Hypothalamus (tissue), 51 donors: ENCODE measurements at regions not wholly inside any gene's neighbourhood (a gene's known extent, or its start where the extent isn't known, plus 50 kb on each side); places are given as distances from the start of the nearest gene placed in this dataset.
A peak's percentile ranks its signal among the peaks of the same experiment; 100 is the strongest.
"Not testable (repeated sequence)": the region's sequence is repeated elsewhere in the genome, so short reads cannot be mapped to it uniquely, and the experiment has no call there.

ENCODE experiments used
- DNase-seq, 51 donors: peaks; one replicate each; lab custom pipeline; 2025; lab: John Stamatoyannopoulos, UW

DNA sequence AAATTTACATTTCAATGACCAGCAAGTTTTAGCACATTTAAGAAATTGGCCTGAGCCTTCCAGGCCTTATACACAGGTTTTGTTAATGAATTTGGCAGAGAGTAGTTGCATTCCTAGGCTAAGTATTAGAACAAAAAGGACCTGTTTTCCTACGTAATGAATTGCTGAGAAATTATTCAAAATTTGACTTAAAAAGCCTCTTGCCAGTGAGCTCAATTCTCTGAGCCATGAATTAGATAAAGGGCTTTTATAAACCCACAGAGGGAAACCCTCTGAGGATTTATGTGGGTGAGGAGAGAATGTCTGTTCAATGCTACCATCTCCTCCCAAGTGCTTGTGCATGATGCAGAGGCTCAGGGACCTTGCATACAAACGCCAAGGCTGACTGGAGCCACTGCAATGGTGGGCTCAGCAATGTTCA lies 94.5 kb upstream of the PELI2 start:
- peak in 3 of 51 donors; percentile 3 to 17 (median 7) for DNase-seq

DNA sequence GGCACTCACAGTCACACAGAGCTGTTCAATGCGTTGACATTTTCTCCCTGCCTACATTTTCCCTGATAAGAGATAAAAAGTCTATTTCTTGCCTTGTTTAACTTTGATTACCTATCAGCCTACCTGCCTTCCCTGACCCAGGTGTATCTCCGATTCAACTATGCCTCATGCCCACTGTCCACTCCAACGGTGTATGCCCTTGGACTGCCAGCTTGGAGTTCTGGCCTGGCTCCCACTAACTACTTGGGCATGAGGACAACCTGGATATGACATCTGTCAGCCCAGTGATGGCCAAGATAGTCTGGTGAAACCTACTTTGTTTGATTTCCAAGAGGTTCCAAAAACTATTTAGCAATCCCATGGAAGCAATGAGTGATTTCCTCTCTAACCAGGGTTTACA lies 93.0 kb upstream of the PELI2 start:
- DNase-seq: no peak

DNA sequence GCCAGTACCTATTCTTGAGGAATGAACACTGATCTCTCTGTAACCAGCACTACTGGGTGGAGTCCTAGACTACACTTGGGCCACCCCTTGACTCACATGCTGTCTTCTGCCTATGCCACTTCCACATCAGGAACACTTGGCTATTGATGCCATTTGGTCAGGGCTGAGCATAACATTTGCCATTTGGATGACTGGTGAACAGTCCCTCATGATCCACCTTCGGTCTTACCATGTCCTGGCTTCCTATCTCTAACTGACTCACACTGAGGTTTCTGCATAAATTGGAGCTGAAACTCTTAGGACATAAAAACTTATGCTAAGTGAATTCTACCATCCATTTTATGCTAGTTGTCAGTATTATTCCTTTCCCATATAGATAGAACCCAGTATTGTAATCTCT lies 91.7 kb upstream of the PELI2 start:
- no peak for DNase-seq

DNA sequence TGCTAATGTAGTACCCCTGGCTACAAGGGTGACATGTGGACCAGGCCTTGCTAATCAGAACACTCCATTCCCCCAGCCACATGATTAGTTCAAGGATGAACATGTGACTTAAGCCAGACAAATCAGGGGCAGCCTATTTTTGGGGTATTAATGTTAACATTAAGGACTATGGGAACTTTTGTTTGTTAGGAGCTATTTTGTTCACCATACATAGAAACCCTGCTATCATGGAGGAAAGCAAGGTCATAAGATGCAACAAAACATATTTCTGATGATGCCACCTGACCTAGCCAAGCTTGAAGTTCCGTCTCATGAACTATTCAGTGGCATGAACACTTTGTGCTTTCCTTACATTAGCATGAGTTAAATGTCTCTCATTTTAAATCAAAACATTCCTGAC lies 90.8 kb upstream of the PELI2 start:
- DNase-seq: no peak

DNA sequence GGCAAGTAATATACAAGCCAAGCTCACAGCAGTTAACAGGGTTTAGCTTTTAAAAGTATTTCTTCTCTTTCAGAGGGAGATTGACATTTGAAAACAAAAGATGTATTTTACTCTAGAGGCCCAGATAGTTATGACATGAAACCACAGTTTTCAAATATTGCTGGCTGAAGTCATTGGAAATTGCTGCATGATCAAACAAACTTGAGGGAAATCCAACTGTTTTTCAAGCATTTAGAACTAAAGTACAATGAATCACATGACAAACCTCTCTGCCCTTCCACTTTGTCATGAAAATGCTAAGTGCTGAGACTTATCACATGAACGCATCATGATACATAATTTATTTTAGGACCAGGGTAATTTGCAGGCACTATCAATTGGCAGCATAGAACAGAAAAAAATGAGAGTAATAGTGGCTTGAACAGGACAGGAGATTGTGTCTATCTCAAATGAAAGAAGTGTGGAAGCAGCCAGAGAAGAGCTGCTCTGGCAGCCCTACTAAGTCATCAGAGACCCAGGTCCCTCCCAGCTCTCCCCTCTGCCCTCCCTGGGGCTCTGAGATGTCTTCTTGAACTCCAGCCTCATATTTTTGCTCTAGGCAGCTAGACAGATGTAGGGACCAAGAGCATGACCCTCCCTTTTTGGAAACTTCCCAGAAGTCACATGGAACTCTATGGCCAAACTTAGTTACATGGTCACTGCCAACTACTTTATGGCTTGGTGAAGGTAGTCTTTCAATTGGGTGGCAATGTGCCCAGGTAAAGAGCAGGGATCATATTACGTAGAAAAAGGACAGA lies 90.1 kb upstream of the PELI2 start:
- DNase-seq: no peak

DNA sequence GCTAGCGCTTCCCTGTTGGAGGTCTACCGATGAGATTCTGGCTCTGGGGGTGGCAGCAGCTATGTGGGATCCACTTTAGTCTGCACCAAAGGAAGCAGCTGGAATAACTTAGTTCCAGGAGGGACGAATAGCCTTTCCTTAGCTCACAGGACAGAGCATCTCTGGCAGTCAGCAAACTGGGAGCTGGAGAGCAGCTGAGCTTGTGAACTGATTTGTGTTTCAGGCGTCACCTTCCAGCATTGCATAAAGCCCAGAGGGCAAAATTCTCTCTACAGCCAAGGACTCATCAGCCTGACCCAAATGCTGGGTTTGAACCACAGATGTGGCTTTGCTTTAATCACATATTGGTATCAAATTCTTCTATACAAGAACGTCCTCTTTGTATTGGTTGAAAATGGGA lies 81.9 kb upstream of the PELI2 start:
- no peak for DNase-seq

DNA sequence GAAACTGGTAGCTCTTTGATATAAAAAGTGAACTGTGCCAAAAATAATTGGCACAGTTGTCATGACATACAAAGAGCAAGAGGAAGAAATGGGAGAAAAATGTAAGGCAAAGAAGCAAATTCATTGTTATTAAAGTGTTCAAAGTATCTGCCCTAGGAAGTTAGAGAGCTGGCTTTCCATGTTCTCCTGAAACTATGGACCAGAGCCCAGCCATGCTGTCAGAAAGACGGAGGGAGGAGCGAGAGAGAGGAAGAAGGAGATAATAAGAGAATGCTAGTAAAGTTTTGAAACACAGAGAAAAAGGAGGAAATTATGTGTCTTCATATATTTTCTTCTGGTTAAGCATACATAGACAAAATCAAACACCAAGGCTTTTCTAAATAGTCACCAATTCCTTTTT lies 78.1 kb upstream of the PELI2 start:
- DNase-seq: no peak

DNA sequence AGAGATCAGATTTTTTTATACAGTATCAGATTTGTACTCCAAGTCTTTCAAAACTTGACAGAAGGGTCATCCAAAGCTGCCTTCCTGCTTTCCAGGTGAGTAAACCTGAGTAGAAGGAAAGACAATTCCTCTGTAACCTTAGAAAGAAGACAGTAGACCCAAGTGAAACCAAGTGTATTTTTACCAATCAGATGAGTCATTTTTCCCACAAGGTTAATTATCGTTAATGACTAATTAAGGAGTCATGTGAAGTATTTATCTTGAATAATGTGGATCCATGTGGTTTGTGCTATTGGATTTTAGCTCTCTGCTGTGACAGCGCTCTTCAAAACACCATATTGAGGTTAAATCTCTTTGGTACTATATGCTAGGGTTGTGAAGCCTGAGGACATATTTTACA lies 74.0 kb upstream of the PELI2 start:
- no peak for DNase-seq

DNA sequence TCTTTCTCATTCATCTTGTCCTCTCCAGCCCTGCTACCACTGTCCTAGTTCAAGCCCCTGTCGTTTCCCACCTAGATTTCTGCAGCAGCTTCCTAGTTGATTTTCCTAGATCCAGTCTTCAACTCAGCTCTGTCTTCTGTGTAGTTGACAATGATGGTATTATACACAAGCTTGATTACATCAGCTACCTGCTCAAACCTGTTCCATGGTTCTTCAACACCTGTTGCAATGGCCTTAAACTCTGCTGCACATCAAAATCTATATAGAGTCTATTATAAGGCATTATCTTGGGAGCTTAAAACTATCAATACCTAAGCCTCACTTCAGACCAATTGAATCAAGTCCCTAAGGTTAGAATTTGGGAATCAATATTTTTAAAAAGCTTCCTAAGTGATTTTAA lies 71.7 kb upstream of the PELI2 start:
- no peak for DNase-seq

DNA sequence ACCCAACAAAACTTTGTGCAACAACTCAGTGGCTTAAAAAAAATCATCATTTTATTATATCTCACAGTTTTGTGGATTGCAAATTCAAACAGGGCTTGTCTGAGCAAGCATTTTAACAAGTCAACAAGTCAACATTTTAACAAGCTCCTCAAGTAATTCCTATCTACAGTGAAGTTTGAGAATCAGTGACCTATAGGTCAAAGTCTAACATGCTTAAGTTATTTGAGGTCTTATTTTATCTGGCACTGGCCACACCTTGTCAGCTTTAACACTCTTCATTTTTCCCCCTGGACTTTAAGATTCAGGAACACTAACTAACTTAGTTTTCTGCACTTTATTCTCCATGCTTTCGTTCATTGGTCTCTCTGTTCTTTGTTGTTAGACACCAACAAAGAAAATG lies 71.2 kb upstream of the PELI2 start:
- no peak for DNase-seq

DNA sequence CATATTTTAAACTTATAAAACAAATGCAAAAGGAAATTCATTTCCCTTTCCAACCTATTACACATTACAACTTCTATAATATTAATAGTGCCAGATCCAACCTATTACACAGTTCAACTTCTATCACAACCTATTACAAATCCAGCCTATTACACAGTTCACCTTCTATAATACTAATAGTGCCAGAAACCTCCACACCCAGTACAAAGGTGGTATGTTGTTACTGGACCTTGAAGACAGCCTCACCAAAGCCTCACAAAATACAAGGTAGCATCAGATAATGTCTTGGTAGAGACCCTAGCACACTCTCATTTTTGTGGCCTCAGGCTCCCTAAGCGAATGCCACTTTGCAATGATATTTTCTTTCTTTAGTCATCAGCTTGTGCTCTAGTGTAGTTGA lies 68.7 kb upstream of the PELI2 start:
- DNase-seq: no peak

DNA sequence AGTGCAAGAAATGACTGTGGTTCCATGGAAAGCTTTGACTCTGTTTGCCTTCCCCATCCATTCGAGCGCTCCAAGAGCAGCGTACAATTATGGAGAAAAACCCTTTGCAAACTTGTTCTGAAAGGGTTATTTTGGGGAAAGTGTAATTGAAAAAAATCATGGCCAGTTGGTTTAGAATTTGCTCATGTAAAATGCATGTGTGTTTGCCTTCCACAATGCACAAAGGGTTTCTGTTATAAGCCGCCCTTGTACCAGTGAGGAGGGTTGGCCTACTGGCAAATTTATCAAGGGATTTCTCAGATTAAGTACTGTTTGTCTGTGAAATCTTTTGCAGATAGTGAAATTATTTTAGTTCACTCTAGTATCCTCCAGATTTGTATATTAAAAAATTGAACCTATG lies 62.7 kb upstream of the PELI2 start:
- DNase-seq: peak in 8 of 51 donors; percentile 2 to 81 (median 9)

DNA sequence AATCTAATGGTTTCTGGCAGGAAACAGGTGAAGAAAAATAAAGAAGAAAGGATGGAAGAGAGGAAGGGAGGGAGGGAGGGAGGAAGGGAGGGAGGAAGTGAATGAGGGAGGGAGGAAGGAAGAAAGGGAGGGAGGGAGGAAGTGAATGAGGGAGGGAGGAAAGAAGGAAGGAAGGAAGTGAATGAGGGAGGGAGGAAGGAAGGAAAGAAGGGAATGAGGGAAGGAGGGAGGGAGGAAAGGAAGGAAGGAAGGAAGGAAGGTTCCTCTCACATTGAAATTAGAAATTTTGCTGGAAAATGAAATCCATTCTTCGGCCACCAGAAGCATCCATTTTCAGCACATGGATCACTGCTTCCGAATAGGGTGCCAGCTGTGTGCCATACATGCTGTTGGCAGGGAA lies 62.2 kb upstream of the PELI2 start:
- no peak for DNase-seq

DNA sequence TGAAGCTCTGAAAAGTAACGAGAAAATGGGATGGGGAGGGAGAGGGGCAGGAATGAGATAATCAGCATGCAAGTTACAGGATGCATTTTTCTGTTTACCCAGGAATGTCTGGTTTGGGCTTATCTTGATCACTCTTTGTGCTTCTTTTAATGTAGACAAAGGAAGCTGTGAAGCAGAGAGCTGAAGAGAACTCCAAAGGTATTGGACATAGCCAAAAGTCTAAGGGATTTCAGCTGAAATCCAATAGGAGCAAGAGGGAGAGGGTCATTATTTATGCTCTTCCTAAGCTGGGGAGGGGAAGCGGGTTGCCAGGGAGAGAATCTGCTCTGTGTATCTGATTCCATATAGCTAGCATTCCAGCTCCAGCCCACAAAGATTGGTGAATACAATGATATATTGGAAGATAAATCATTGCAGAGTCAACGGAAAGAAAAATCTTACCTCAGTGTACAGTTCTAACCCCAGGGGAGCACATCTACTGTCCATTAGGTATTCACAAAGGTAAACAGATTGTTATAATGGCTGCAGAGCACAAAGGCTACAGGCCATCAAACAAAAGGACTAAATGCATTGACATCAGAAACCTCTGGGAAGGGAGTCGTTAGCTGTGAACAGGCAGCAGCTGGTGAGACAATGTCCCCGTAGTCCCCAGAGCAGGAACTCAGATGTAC lies 61.0 kb upstream of the PELI2 start:
- DNase-seq: no peak

DNA sequence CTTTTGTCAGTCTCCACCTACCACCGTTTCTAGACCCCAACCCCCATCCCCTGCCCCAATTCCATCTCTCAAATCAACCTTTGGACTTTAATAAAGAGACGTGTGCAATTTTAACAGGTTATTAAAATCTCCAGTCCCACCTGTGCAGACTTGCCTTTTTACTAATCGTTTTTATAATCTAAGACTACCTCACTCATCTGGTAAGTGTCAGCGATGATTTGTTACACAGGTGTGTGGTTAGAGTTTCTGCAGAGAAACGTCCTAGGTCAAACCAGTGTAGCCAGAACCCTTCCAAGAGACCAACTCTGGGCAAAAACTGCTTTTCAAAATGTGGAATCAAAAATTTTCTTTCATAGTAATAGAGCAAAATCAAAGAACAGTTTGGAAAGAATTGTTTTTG lies 60.4 kb upstream of the PELI2 start:
- no peak for DNase-seq

DNA sequence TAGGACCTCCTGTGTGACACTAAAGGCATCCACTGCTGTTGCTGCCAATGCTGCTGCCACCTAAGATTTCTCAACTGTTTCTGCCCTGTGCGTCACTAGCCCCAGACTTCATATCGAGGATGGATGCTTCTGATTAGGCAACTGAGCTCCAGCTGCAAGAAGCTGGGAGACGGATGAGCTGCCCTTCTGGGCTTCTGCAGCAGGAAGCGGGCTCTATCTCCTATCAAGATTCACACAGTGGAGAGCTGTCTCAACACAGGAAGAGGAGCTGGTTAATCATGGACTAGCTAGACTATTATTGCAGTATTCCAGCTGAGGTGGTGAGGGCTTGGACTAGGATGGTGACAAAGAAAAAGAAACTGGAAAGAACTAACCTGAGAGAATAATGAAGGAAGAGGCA lies 59.2 kb upstream of the PELI2 start:
- DNase-seq: no peak

DNA sequence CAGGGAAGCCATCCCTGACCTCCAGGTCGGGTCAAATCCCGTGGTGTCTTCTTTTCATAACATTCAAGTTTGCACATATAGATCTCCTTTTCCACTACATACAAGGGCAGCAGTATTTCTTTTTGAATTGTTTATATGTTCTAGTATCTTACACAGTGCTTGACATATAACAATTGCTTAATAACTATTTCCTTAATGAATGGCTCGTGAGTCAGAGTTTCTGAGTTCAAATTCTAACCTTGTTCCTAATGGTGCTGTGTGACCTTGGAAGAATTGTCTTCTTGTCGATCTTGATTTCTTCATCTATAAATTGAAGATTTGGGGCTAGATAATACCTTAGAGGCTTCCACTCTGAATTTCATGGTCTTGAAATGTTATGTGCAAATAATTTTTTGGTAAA lies 57.2 kb upstream of the PELI2 start:
- no peak for DNase-seq

DNA sequence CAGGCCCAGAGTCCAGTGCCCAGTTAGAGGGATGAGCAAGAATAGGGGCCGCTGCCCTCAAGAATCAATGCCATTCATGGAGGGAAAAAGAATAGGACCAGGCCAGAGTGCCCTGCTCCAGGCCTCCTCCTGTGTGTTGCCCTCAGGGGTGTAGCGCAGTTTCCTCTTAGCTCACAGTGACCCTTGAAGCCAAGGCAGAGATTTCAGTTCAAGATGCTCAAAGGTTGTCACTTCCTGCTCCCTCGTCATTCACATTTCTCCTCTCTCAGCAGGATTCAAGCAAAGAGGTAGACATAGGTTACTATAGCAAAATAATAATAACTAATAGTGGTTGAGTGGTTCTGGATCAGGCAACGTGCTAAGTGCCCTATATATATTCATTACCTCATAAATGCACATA lies 55.1 kb upstream of the PELI2 start:
- no peak for DNase-seq

DNA sequence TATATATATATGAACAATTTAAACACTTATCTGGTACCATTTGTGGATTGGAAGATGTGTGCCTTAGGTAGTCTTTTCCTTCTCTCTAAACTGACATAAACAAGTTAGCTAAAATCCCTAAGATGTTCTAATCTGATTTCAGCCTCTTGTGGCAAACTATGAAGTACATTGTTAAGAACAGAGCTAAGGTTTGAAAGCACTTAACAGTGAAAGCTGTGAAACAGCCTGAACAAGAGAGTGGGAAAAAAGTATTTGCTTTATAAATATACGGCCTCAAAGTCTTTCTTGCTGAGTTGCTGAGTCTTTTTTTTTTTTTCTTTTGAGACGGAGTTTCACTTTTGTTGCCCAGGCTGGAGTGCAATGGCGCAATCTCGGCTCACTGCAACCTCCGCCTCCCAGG lies 53.7 kb upstream of the PELI2 start:
- no peak for DNase-seq

DNA sequence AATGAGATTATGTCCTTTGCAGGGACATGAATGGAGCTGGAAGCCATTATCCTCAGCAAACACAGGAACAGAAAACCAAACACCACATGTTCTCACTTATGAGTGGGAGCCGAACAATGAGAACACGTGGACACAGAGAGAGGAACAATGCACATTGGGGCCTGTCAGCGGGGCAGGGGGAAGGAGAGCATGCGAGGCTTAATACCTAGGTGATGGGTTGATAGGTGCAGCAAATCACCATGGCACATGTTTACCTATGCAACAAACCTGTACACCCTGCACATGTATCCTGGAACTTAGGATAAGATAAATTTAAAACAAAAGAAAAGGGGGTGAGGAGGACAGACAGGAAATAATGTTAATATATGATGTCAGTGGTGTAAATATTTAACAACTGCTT lies 53.0 kb upstream of the PELI2 start:
- DNase-seq: not testable (repeated sequence)

DNA sequence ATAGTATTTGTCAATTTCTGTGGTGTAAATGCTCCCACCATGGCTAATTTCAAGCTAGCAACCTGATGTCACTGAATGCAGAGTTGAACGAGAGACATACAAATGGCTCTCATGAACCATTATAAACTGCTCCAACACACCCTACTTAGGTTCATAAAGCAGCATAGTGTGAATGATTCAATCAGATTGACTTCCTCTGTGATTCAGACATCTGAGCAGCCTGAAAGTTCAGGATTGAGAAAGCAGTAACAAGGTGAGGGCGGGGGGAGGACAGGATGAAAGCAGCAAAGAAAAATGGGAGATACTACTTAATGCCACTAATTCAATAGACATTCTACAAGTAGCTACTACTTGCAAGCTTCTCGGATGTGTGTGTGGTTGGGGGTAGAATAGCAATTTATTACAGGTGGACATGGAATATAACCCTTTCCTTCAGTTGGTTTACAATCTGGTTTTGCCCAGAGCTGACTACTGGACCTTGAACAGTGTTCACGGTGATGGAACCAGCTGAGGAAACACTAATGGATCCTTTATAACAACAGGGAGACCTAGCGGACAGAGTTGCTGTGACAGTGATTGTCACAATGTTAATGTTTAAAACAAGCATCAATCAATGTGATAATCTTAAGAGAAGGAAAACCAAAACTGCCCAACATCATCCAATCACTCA lies 52.5 kb upstream of the PELI2 start:
- no peak for DNase-seq
